CD4-positive, alpha-beta T cell treated with Interleukin-4 for 4 hours (primary cell): ENCODE measurements at regions not wholly inside any gene's neighbourhood (a gene's known extent, or its start where the extent isn't known, plus 50 kb on each side); places are given as distances from the start of the nearest gene placed in this dataset.
"Not testable (repeated sequence)": the region's sequence is repeated elsewhere in the genome, so short reads cannot be mapped to it uniquely, and the experiment has no call there.

ENCODE experiments used
- DNase-seq: peaks from one replicate; pipeline ENCODE4 v3.0.0-alpha.2; 2020

DNA sequence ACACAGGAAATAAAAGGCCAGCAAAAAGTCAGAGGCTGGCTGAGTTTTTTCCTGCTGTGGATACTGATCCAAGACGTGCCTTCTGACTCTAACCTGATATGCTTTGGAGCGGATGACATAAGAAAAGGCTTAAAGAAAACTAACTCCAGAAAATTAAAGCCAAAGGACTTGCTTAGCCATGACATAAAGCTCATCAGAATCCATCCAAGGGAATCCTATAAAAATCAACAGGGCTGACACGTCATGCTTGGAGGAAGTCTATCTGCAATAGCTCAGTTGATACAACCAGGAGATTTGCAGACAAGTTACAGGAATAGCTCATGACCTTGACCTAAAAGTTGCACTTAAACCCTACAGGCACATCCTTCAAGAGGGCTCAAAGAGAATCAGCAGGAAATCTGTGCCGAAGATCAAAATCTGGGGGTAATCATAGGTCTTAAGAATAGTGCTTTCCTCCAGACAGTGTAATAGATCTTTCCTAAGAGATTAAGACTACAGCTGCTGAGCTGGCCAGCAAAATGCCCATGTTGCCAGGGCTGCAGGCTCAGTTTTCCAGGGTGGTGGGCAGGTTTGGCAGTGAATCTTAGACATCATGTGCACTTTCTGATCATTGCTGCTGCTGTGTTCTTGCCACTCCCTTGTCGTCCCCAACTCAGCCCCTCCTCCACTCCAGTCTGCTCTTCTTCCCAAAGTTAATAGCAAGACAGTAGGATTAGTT is 111.5 kb upstream of the SVIL start:
- no peak for DNase-seq

DNA sequence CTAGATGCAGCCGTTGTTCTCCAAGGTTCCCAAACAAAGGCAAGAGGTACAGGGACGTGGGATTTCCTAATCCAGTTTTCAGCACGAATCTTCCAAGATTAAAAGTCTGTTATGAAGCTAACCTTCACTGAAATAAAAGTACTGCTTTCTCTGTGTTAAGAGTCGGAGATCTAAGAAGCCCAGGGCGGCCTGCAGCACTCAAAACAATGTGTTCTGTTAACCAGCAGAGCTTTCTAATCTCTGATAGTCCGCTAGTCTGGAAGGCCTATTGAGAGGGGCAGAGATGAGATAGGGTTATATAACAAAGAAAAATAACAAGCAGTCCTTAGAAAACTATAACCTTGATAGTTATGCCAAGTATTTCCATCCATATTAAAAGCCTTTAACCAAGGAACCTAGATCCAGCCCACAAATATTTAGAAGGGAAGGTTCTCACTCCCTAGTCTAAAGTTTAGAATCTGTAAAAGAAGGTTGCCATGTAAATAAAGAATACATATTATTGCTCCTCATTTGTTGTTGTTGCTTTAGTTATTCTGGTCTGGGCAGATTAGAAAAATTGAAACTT is 106.3 kb upstream of the SVIL start:
- DNase-seq: no peak

DNA sequence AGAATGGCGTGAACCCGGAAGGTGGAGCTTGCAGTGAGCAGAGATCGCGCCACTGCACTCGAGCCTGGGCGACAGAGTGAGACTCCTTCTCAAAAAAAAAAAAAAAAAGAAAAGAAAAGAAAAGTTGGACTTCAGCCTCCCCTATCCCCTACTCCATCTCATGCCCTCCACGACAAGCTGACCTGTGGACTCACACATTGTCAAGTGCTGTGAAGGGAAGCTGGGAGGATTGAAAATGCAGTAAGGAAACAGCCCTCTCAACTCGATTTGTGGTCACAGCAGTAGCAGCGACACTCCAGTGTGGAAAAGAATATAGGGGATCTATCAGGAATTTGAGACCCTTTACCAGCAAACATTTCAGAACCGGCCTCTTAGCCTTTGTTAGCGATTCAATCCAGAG is 103.6 kb upstream of the SVIL start:
- no peak for DNase-seq

DNA sequence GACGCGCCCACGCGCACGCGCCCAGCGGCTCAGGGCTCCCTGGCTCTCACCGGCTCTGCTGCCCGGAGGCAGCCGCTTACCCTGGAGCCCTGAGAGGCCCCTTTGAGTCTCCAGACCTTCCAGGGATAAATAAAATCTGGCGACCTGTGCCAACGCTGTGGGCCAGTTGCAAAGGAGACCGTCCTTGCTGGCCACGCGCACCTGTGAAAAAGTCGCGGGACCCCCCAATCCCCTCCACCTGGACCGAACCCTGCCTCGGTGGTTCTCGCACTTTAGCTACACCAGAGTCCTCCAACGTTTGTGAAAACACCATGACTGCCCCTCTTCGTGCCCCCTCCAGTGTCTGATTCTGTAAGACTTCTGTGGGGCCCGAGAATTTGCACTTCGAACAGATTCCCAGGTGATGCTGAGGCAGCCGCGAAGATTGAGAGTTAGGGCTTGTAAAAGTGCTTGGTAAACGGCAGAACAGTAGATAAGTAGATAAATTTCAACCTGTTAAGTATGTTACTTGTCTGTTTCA is 102.4 kb upstream of the SVIL start:
- no peak for DNase-seq

DNA sequence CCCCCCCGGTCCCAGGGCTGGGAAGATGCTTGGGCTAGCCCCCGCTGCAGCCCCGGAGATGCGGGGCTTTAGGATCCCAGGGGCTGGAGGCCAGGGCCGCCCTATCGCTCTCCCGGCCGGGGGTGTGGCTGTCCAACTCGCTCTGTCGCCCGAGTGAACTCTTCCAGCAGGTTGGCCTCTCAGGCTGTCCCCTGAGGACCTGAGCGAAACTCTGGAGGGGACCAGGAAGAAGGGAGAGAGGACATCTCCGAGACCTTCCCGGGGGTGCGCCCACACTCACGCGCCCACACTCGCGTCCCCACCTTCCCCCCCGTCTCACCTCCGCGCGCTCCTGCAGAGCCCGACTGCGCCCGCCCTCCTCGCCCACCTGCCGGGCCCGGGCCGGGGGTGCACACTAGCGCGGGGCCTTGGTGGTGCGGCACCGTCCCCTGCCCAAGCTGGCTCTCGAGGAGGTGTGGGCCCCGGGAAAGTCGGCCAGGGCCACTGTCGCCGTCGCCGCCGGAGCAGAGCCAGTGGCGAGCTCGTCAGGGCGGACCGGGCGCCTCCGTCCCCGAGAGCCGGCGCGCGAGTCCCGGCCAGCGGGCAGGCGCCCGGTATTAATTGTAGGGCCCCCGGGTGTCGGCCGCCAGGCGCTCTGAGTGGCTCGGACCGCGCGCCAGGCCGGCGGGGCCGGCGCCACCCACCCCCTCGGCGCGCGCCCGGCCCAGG is 101.7 kb upstream of the SVIL start:
- no peak for DNase-seq

DNA sequence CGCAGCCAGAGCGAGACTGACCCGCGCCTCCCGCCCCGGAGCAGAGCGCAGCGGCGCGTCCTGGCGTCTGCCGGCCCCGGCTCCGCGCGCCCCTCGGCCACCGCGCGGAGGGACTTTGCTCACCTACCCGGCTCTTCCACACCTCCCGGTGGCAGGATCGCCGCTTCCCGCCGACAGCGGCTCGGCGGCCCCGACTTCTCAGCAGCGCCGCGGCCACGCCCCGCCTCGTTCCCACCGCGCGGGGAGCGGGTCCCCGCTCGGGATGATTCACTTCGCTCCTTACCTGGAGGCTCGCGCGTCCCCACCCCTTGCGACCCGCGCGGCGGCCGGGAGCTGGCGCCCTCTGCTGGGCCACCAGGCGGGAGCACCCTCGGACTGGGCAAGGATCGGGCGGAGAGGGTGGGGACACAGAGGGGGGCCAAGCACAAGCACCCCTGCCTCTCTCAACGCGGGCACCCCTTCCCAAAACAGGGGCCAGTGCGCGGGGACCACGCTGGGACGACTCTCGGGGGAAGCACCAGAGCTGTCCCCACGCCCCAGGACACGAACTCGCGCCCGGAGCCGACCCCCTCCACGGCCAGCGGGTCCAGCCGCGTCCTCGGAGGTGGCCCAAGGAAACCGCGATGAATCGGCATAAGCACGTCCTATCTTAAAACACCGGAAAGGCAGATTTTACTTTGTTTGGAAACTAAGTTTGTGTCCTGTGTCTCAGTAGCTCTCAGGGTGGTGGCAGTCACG is 101.0 kb upstream of the SVIL start:
- peak; percentile 87 for DNase-seq

DNA sequence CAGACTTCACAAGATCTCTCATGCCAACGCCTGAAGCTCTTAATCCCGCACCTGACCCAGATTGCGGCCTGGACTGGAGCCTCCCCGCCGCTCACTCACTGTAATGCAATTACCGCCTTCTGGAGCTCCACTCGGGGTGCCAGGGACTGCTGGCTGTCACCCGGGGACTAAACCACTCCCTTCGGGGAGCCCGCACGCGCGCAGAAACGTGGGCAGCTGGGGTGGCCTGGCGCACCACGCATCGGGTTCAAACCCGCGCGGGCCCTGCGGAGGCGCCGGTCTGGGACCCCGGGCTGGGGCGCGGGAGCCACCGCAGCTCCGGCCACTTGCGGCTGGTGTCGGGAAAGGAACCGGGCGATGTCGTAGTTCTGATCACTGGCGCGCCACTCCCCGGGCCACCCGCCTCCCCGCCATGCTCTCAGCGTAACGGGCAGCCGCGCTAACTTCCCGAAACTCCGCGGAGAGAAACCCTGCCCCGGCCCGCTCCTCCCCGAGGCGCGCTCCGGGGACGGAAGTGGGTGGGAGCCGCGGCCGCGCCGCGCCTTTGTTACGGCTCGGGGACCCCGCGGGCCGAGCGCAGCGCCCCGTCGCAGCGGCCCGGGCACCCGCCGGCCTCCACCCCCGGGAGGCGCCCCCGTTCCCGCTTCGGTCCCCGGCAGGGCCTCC is 100.3 kb upstream of the SVIL start:
- DNase-seq: peak; percentile 45

DNA sequence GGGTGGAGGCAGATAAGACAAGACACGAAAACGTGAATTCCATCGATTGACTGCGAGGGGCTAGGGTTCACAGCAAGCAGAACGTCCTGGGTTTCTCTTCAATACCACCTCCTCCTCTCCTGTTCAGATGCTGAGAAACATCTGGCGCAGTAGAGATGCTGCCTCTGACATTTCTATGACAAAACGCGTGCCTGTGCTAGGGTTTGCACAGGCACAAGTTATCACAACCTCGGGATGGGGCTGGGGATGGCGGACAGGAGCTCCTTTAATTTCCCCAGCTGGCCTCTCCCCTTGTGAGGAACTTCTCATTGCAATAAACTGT is 99.8 kb upstream of the SVIL start:
- no peak for DNase-seq

DNA sequence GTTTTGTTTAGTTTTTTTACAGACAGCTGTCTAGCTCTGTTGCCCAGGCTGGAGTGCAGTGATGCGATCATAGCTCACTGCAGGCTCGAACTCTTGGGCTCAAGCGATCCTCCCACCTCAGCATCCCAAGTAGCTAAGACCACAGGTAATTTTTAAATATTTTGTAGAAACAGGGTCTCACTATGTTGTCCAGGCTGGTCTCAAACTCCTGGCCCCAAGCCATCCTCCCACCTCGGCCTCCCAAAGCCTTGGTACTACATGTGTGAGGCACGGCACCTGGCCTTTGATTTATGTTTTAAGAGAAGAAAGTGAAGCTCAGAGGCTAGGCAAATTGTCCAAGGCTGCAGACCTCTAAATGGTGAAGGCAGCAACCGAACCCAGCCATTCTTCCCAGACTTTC is 98.6 kb upstream of the SVIL start:
- DNase-seq: no peak

DNA sequence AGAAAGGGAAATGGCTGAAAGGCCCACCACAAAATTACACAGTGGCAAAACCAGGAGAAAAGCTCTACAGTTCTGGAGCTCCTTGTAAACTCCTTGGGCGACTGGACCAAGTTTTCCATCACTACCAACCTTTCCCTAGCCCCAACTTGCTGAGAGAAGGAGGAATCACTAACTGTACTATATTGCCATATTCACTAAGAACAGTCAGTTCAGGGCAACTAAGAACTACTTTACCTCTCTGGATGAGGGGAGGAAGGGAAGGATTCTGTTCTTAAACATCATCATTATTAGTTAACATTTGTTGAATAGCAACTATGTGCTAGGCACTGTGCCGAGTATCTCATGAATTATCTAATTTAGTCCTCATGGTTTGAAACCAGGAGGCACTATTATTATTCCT is 98.1 kb upstream of the SVIL start:
- DNase-seq: no peak

DNA sequence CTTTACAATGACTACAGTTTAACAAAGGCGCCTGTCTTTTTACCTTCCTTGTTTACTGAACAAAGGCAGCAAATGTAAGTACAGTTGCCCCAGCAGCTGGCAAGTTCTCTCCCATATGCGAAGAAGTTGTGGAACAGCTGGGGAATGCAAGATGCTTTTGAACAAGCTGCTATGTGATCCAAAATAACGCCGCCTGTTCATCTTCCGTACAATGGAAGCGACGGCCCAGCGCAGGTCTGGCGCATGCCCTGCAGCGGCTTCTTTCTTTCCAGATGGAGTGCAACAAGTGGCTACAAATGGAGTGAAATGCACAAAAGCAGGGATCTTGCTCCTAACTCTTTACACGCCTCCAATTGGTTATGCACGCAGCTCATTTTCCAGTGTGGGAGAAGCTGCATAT is 97.0 kb upstream of the SVIL start:
- DNase-seq: no peak

DNA sequence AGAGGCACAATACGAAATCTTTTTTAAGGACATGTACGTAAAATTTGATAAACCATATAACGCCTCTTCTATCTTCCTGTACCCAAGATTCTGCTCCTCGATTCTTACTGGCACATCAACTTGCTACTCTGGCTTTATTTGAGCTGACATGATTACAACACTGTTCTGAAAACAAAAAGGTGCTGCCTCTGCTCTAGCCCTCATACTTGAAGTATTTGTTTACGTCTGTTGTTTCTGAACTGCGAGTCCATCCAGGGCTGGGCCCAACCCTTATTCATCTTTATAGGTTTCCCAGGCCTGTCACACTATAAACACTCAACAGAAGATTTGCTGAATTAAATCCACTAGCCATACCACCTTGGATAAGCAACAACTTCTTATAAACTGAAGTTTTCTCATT is 96.2 kb upstream of the SVIL start:
- no peak for DNase-seq

DNA sequence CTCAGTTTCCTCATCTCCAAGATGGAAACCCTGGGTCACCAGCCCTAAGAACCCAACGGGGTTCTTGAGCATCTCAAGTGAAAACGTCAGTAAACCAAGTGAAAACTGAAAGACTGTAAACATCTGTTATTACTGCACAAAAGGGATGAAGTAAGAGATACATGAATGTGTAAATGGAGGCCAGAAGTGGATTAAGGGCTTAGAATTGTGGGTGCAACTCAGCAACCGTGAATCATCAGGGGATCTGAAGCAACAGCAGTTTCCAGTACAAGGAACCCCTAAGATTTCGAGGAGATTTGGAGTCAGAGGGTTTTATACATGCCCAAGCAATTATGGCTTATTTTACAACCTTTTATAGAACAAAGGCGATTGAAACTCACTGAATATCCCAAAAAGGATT is 95.7 kb upstream of the SVIL start:
- DNase-seq: no peak

DNA sequence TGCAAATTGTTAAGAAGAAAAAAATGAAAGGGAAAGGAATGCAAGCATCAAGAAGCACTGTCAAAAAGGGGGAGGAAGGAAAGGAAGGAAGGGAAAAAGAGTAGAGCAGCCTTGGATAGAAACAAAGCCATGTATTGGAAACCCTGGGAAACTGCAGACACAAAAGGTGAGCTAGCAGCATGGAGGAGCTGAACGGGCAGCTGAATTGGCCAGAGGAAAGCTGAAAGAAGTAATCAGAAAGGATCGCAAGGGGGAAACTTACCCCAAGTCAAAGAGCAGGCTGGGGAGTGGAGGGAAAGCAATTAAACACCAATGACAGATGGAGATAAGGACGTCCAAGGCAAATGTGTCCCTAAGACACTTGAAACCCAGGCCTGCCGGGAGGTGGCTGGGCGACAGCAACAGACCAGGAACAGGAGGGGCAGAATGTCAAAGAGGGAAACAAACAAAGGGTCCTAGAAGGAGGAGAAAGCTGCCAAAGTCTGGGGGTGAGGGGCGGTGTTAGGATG is 93.8 kb upstream of the SVIL start:
- no peak for DNase-seq

DNA sequence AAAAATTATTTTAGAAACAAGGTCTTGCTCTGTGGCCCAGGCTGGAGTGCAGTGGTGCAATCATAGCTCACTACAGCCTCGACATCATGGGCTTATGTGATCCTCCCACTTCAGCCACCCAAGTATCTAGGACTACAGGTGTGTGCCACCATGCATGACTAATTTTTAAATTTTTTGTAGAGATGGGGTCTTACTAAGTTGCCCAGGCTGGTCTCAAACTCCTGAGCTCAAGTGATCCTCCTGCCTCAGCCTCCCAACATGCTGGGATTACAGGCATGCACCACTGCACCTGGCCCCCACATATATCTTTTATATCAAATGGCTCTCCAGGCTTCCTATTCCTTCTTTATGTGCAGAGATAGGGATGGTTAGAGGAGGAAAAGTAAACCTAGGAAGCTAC is 91.2 kb upstream of the SVIL start:
- DNase-seq: not testable (repeated sequence)

DNA sequence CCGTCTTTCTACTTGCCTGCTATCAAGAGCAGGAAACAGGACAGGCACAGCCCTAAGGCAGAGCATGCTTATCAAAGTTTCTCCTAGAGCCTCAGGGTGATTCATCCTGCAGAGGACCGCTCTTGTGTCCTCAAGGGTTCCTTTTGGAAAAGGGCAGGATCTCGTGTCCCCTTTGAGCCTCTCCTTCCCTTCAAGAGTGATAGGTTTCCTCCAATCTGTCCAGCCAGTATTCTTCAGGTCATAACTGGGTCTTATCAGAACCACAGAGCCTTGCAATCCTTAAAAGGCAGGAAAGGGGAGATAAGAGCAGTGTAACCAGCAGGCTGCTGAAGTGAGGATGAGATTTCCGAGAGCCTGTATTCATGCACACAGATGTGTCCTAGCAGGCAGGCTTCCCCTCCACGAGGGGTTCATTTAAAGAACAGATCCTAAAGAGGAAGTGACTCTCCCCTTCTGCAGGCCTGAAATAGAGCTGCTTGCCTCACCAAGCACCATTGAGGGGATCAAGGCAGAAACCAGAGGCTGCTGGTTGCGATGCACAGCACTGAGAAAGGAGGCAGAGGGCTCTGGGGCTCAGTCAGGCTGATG is 90.5 kb upstream of the SVIL start:
- no peak for DNase-seq

DNA sequence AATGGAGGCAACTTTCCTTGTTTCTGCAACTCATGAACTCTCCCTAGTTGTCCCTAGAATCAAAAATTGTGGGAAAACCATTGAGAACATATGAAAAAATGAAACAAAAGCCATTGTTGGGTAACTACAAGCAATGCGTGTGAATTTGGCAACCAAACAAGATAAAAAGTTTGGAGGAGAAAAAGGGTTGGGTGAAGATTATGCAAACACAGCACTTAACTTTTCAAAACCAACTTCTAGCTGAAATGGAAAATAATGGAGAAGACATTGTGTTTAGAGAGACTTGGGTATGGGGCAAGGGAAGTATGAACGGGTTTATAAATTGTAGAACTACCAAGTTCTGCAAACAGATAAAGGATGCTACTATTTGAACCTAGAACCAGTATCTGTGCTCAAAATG is 89.0 kb upstream of the SVIL start:
- DNase-seq: no peak

DNA sequence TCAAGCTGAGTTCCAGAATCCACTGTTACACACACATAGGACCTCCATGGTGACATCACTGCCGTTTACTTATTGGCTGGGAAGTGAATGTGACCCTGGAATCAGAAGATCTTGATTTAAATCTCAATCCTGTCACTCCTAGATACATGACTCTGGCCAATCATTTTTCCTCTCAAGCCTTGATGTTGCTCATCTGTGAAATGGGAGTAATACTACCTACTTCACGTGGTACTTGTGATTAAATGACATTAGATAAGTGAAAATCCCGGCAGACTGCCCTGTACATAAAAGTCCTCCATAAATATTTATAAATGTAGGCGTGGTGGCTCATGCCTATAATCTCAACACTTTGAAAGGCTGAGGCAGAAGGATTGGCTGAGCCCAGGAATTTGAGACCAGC is 88.0 kb upstream of the SVIL start:
- no peak for DNase-seq

DNA sequence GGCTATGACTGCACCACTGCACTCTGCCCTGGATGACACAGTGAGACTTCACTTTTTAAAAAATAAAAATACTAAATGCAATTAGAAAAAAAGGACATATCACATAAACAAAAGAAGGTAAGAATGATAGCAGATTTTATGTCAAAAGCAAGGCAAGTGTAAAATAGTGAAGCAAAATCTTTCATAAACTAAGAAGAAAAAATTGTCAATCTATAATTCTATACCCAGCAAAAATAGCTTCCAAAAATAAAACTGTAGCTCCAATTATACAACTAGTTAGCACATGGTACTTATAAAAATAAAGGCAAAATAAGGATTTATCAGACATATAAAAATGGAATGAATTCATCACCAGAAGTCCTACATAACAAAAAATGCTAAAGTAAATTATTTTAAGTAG is 85.4 kb upstream of the SVIL start:
- DNase-seq: no peak

DNA sequence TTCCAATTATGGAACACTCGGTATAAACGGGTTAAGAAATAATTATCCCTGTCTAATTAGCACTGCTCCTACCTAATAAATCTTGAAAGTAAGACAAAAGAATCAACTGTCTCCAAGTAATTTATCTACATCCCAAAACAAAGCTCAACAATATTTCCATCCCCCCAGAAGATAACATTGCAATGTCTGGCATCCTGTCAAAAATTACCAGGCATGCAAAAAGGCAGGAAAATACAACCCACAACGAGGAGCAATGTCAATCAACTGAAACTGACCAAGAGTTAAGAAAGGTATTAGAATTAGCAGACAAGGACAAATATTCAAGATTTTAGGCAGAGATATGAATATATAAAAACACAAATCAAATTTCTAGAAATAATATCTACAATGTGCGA is 84.5 kb upstream of the SVIL start:
- DNase-seq: no peak

DNA sequence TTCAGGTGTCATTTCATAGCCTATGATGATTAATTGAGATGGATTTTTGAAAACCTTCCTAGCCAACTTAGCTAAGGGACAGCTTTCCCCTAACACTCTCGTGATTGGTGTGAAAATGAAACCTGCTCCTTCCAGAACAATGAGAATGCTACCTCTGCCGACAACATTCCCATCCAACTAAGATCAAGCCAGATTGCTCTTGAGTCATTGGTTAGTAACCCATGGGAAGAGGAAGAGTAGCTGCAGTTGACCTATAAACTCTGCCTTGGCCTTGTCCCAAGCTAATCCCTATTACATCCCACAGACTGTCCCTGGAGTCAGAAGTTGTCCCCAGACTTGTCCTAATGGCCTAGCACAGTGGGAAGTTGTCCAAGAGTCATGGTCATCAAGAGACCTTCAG is 80.5 kb upstream of the SVIL start:
- DNase-seq: no peak

DNA sequence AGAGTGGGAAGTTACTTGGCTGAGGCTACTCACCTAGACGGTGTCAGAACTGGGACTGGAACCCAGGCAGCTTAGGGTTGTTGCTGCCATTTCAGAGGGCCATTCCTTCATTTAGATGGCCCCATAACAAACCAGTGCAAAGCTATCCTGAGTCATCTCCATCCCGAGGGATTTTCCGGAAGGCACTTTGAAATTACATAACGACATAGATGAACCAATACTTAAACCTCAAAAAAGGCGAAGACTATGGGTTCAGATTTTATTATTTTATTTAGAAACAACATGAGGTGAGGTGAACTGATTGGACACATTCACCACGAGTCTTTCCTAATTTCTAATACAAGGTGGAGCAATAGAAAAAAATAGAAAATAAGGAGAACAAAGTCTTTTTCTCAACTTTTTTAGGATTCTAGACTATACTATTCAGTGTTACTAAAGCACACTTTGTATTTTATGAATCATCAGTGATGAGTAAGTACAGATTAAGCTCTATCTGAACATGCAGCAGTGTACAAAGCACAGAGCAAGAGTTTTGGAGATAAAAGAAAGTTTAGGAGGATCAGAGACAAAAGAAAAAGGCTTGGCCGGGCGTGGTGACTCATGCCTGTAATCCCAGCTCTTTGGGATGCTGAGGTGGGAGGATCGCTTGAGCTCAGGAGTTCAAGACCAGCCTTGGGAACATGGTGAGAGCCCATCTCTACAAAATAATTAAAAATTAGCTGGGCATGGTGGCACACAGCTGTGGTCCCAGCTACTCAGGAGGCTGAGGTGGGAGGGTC is 79.5 kb upstream of the SVIL start:
- no peak for DNase-seq
